Activated CD4-positive, alpha-beta T cell treated with anti-CD3 and anti-CD28 coated beads, Interleukin-2, amount 10 ng/mL, durations not matched to agents 24 days and 14 days (primary cell): ENCODE measurements at regions not wholly inside any gene's neighbourhood (a gene's known extent, or its start where the extent isn't known, plus 50 kb on each side); places are given as distances from the start of the nearest gene placed in this dataset.
"Not testable (repeated sequence)": the region's sequence is repeated elsewhere in the genome, so short reads cannot be mapped to it uniquely, and the experiment has no call there.

Experiments used
- DNase-seq: peaks from one replicate; pipeline ENCODE4 v3.0.0; 2022
- H3K27ac Mint-ChIP-seq: one replicate; pipeline ENCODE4 v1.8.0; 2022; ENCODE audit warnings: mild to moderate bottlenecking, mixed read lengths
- H3K27me3 Mint-ChIP-seq: one replicate; pipeline ENCODE4 v1.8.0; 2022; ENCODE audit warnings: mixed read lengths
- H3K36me3 Mint-ChIP-seq: one replicate; pipeline ENCODE4 v1.8.0; 2022; ENCODE audit warnings: low read depth, mild to moderate bottlenecking, mixed read lengths
- H3K4me1 Mint-ChIP-seq: one replicate; pipeline ENCODE4 v1.8.0; 2021; ENCODE audit warnings: mixed read lengths
- H3K4me3 Mint-ChIP-seq: one replicate; pipeline ENCODE4 v1.8.0; 2022; ENCODE audit warnings: mild to moderate bottlenecking, moderate library complexity, mixed read lengths
- H3K9me3 Mint-ChIP-seq: one replicate; pipeline ENCODE4 v1.8.0; 2021; ENCODE audit warnings: mixed read lengths
- intact Hi-C: fragments of 100-400 bp; cut with micrococcal nuclease; formaldehyde crosslinking; loops from one replicate; pipeline ENCODE4 v1.15.1; 2023

DNA sequence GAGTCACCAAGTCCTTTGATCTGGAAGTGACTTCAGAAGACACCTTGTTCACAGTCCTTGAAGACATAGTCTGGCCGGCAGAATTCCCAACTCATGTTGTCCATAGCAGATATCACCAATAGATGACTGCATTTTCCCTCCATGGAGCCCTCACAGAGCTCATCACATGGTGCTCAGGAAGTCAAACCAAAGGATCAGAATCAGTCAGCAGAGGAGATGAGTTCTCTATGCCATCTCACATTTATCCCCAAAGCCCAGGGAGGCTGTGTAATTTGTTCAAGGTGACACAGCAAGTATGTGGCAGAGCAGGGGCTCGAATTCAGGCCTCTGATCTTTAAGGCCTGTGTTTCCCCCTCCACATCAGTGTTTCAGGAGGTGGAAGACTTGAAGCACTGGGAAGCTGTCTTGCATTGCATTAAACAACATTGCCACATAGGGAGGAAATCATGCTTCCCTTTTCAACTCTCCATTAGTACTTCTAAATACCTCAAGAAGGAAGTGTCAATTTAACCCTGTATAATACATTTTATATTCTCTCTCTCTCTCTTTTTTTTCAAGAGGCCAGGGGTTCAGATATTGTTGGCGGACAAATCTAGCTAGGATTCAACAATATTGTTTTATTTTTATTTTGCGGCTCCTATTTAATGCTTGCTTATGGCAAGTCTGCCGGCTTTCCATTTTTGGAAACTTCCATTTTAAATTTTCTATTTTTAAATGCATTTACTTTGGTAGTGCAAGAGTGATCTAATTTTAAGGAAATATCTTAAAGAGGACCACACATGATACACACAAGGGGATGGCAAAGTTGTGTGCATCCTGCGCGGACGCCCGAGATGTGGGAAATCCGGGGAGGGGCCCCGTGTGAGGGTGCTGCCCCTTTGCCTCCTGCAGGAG lies 61.9 kb downstream of the NPIPB5 start:
- DNase-seq, H3K27ac Mint-ChIP-seq, H3K9me3 Mint-ChIP-seq, H3K4me3 Mint-ChIP-seq, H3K36me3 Mint-ChIP-seq, H3K4me1 Mint-ChIP-seq, intact Hi-C loops: not testable (repeated sequence)
- peaks cover 18% of the 10 kb centered on the region for H3K27me3 Mint-ChIP-seq

DNA sequence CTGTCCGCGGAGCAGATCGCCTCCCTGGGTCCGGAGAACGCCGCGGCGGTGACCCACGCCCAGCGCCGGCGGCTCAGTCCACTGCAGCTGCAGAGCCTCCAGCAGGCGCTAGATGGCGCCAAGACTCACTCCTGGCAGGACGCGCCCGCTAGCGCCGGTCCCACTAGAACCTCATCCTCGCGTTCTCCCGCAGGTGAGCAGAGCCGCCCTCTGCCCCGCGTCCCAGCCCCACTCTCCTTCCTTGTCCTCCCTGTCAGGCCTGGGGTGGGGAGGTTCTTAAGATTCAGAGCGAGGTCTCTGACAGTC lies 62.5 kb downstream of the NPIPB5 start:
- intact Hi-C loops, H3K4me1 Mint-ChIP-seq, H3K36me3 Mint-ChIP-seq, H3K9me3 Mint-ChIP-seq, H3K27ac Mint-ChIP-seq, DNase-seq, H3K4me3 Mint-ChIP-seq: not testable (repeated sequence)
- peaks cover 18% of the 10 kb centered on the region for H3K27me3 Mint-ChIP-seq

DNA sequence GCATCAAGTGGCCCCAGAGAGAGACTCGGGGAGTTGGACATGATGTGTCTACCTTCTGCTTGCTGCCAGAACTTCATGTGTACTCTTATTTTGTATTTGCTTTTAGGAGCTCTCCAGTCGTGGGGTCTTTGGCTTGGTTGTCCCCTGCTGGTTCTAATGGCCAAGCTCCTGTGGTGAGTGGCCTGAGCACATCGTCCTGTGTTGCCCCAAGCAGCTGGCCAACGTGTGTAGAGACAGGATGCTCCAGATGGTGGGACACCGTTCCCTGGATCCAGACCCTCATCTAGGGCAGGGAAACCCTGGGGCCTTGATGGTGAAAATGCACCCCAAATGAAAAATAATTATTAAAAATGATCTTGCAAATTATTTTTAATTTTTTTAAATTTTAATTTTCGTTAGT lies 65.8 kb downstream of the NPIPB5 start:
- H3K4me3 Mint-ChIP-seq, H3K27ac Mint-ChIP-seq, H3K4me1 Mint-ChIP-seq, H3K9me3 Mint-ChIP-seq, DNase-seq, H3K36me3 Mint-ChIP-seq, intact Hi-C loops: not testable (repeated sequence)
- H3K27me3 Mint-ChIP-seq, result peaks cover 22% of the 10 kb centered on the region

DNA sequence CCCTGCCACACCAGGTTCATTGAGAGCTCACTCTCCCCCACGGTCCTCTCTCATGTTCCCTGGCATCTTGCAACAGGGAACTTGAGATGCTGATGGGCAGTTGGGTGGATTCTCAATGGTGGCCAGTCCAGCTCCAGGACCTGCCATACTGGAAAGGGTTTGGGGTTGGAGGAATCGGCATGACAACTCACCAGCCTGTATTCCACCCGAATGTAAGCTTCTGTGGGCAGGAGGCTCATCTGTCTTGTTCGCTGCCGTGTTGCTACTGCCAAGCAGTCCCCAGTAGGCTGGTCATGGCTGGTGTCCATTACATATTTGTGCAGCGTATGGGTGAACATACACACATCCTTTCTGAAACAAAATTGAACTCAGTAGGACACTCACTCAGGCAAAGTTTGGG lies 72.5 kb downstream of the NPIPB5 start:
- H3K36me3 Mint-ChIP-seq, intact Hi-C loops, H3K27me3 Mint-ChIP-seq: not testable (repeated sequence)

DNA sequence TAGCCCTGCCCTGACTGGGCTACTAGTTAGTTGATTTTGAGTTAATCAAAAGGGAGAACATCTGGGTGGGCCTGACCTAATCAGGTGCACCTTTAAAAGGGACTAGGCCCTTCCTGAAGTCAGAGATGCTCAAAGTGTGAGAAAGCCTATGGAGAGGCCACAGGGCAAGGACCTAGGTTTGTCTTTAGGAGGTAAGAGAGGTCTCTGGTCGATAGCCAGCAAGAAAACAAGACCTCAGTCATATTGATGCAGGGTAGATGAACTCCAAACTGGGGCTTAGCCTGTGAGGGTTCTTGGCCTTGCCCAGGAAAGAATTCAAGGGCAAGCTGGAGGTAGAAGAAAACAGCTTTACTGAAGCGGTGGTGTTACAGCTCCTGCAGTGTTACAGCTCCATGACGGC lies 73.8 kb downstream of the NPIPB5 start:
- intact Hi-C loops, H3K4me1 Mint-ChIP-seq, H3K27me3 Mint-ChIP-seq, H3K9me3 Mint-ChIP-seq, H3K36me3 Mint-ChIP-seq, H3K4me3 Mint-ChIP-seq, H3K27ac Mint-ChIP-seq, DNase-seq: not testable (repeated sequence)

More for the DNA sequence above, 72.5 kb downstream of the NPIPB5 start:
- not testable (repeated sequence) for DNase-seq, H3K9me3 Mint-ChIP-seq, H3K4me1 Mint-ChIP-seq, H3K27ac Mint-ChIP-seq, H3K4me3 Mint-ChIP-seq

DNA sequence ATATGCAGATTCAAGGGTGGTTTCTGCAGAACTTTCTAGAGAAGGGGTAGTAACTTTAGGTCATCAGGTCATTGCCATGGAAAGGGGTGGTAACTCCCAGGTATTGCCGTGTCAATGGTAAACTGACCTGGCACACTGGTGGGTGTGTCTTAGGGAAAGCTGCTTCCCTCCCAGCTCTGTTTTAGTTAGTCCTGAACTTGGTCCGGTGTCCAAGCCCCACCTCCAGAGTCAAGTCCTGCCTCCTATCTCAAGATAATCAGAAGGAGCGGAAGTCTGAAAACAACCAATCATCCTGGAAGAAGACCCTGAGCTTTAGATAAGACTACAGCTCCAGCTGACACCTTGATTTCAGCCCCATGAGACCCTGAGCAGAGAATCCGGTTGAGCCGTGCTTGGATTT lies 74.2 kb downstream of the NPIPB5 start:
- H3K27me3 Mint-ChIP-seq, intact Hi-C loops, H3K36me3 Mint-ChIP-seq, H3K4me1 Mint-ChIP-seq, H3K9me3 Mint-ChIP-seq, H3K4me3 Mint-ChIP-seq, DNase-seq, H3K27ac Mint-ChIP-seq: not testable (repeated sequence)

DNA sequence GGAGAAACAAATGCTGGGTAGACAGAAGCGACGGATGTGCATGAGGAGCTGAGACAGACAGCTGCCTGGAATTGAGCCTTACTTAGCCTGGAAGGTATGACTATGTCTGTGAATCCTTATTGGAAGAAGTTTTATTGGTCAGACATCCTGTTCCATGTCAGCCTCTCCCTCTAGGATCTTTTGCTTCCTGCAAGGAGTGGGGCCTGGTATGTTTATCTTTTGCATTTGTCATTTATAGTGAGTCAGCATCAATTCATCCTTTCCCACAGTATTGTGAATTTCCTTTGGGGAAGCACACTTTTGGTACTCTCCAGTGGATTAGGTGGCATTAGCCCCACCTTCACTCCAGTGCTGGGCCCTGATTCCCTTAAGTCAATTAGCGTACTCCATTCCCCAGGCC lies 74.7 kb downstream of the NPIPB5 start:
- H3K36me3 Mint-ChIP-seq, H3K4me3 Mint-ChIP-seq, H3K4me1 Mint-ChIP-seq, H3K27ac Mint-ChIP-seq, DNase-seq, intact Hi-C loops, H3K9me3 Mint-ChIP-seq, H3K27me3 Mint-ChIP-seq: not testable (repeated sequence)

DNA sequence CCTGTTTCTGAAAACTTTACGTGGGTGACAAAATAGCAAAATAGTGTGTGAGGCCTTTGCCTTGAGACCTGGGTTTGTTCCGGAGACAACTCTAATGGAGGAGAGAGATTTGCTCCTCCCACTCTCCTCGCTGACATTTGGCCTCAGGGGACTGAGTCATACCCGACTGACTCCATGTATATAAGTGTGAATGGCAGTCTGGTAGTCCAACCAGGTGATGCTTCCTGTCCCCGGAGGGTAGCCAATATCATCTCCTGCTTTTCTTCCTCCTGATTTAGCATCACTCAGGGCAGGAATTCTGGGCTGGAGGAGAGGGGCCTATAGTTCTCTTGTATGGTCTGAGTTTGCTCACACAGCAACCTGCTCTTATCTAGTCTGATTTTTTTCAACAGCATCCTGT lies 76.0 kb downstream of the NPIPB5 start:
- H3K27me3 Mint-ChIP-seq, DNase-seq, H3K4me3 Mint-ChIP-seq, H3K9me3 Mint-ChIP-seq, intact Hi-C loops, H3K27ac Mint-ChIP-seq, H3K36me3 Mint-ChIP-seq, H3K4me1 Mint-ChIP-seq: not testable (repeated sequence)

DNA sequence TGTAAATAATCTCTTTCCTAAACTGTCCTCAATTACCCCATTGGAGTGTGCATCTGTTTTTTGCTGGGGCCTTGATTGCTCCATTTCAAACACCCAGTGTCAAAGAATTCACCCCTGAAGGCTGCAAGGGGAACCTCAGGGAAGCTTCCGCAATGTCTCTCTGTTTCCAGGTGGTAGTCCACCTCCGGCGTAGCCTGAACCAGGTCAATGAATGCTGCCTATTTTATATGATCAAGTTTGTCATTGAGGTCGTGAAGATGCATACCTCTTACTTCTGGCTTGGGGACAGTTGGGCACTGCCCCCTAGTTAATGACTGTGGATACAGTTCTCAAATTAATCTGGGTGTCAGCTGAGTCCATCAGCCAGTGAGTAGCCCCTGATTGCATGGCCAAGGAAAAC lies 79.1 kb downstream of the NPIPB5 start:
- H3K4me1 Mint-ChIP-seq, H3K27ac Mint-ChIP-seq, H3K27me3 Mint-ChIP-seq, intact Hi-C loops, H3K4me3 Mint-ChIP-seq, DNase-seq, H3K36me3 Mint-ChIP-seq, H3K9me3 Mint-ChIP-seq: not testable (repeated sequence)

DNA sequence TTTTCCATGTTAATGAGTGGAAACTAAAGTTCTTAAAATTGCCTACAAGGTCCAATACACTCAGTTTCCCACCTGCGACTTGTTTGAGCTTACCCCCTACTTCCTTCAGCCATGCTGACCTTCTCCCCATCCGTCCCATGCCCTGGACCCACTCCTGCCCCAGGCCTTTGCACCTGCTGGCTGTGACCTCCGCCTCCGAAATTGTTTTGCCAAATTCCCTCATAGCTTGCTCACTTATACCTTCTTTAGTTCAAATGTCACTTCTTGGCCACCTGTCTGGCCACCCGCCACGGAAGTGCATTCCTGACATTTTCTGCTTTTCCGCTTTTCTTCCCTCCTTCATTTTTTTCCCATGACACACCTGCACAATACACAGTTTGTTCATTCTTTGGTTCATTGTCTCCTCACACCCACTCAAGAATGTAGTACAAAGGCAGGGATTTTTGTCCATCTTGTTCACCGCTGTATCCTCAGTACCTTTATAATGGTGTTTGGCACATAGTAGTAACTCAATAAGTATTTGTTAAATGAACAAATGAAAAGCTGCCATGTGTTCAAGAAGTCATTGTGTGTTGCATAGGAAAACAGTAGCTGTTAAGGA lies 85.9 kb downstream of the NPIPB5 start:
- H3K9me3 Mint-ChIP-seq, H3K27ac Mint-ChIP-seq, intact Hi-C loops, DNase-seq, H3K36me3 Mint-ChIP-seq, H3K4me1 Mint-ChIP-seq, H3K27me3 Mint-ChIP-seq, H3K4me3 Mint-ChIP-seq: not testable (repeated sequence)

DNA sequence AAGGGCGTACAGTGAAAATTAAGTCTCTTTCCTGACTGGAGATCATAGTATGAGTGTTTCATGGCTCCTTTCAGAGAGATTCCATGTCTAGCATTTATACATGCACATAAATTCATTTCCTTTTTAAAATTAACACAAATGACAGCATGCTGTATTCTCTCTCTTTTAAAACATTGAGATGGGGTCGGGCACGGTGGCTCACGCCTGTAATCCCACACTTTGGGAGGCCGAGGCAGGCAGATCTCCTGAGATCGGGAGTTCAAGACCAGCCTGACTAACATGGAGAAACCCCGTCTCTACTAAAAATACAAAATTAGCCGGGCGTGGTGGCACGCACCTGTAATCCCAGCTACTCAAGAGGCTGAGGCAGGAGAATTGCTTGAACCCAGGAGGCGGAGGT lies 93.1 kb downstream of the NPIPB5 start:
- DNase-seq, intact Hi-C loops, H3K4me1 Mint-ChIP-seq, H3K27ac Mint-ChIP-seq, H3K4me3 Mint-ChIP-seq, H3K9me3 Mint-ChIP-seq, H3K27me3 Mint-ChIP-seq, H3K36me3 Mint-ChIP-seq: not testable (repeated sequence)

DNA sequence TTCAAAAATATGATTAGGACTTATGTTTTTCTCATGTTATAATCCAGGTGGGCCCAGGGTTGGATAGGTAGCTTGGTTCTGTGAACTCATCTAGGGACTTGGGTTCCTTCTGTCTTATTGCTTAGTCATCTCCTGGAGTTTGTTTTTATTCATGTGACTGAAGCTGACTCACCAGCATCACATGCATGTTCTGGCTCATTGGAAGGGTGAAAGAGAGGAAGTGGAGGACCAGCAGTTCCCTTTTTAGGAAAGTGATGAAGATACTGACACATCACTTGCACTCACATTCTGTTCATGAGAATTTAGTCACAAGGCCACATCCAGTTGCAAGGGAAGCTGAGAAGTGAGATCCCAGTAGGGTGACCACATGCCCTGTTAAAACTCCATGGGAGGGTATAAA lies 95.9 kb downstream of the NPIPB5 start:
- H3K36me3 Mint-ChIP-seq, H3K27ac Mint-ChIP-seq, intact Hi-C loops, H3K9me3 Mint-ChIP-seq, H3K4me3 Mint-ChIP-seq, DNase-seq, H3K27me3 Mint-ChIP-seq, H3K4me1 Mint-ChIP-seq: not testable (repeated sequence)

DNA sequence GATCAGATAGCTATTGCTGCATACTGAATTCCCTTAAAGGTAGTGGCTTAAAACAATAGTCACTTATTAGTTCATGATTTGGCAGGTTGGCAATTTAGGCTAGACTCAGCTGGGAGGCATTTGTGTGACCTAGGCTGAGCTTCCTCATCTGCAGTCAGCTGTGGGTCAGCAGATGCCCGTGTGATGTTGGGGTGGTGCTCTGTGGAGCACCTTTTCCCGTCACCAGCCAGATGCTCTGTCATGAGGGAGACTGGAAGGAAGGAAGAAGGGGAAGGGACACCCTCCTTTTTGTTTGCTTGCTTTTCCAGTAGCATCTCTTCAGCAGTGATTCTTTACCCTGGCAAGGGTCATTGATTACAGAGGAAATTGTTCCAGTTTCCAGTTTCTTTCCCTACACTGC lies 99.1 kb downstream of the NPIPB5 start:
- H3K27ac Mint-ChIP-seq, H3K27me3 Mint-ChIP-seq, H3K36me3 Mint-ChIP-seq, H3K4me1 Mint-ChIP-seq, H3K9me3 Mint-ChIP-seq, H3K4me3 Mint-ChIP-seq, intact Hi-C loops, DNase-seq: not testable (repeated sequence)

DNA sequence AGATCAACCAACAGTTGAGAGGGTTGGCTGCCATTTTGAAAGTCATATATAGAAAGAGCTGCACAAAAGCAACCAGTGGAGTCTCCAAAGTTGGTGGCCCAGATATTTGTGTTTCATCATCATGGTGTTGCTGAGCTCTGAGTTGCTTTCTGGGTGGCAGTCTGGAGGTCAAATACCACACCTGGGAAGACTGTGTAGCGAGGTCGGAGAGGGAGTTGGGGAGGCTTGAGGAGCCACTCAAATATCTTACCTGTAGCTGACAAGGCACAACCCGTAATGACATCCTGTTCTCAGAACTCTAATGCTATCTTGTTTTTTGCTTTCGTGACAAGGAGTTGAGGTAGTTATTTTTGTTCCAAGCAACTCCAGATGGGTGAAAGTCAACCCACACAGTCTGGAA lies 100.4 kb downstream of the NPIPB5 start:
- intact Hi-C loops, H3K36me3 Mint-ChIP-seq, H3K9me3 Mint-ChIP-seq, H3K4me1 Mint-ChIP-seq, H3K4me3 Mint-ChIP-seq, H3K27ac Mint-ChIP-seq, H3K27me3 Mint-ChIP-seq: not testable (repeated sequence)
- DNase-seq, result peak; percentile 52
